ENCODE measurements at regions not wholly inside any gene's neighbourhood (a gene's known extent, or its start where the extent isn't known, plus 50 kb on each side); places are given as distances from the start of the nearest gene placed in this dataset.
"Not testable (repeated sequence)": the region's sequence is repeated elsewhere in the genome, so short reads cannot be mapped to it uniquely, and the experiment has no call there.

- intact Hi-C loops (cut with DNase I), result no loop called here
- no peak for DNase-seq (ENCODE audit: low spot score)
- no peak for ATAC-seq
These were observed 825.1 kb upstream of the ZWINT start for GRCh38 chr10:57186201-57186600.

DNA sequence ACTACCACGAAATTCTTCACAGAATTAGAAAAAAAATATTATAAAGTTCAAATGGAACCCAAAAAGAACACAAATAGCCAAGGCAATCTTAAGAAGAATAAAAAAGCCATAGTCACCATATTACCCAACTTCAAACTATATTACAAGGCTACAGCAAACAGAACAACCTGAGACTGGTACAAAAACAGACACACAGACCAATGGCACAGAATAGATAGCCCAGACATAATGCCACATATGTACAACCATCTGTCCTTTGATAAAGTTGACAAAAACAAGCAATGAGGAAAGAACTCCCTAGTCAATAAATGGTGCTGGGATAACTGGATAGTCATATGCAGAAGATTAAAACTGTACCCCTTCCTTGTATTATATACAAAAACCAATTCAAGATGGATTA is 808.5 kb upstream of the ZWINT start:
- ATAC-seq (no peak), DNase-seq (ENCODE audit: low spot score) (no peak)
- intact Hi-C loops (cut with DNase I), result no loop called here

- intact Hi-C loops (cut with DNase I), result no loop called here
- no peak for DNase-seq (ENCODE audit: low spot score)
- peak; percentile 62 for ATAC-seq
These were observed 807.7 kb upstream of the ZWINT start for GRCh38 chr10:57168611-57169240.

DNA sequence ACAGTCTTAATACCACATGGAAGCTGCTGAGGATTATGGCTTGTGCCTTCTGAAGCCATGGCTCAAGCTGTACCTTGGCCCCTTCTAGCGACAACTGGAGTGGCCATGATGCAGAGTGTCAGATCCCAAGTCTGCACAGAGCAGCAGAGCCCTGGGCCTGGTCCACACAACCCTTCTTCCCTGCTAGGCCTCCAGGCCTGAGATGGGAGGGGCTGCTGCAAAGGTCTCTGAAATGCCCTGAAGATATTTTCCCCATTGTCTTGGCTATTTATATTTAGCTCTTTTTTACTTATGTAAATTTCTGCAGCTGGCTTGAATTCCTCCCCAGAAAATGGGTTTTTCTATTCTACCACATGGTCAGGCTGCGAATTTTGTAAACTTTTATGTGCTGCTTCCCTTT is 804.6 kb upstream of the ZWINT start:
- peak; percentile 26 for ATAC-seq
- intact Hi-C loops (cut with DNase I), result no loop called here
- no peak for DNase-seq (ENCODE audit: low spot score)

DNA sequence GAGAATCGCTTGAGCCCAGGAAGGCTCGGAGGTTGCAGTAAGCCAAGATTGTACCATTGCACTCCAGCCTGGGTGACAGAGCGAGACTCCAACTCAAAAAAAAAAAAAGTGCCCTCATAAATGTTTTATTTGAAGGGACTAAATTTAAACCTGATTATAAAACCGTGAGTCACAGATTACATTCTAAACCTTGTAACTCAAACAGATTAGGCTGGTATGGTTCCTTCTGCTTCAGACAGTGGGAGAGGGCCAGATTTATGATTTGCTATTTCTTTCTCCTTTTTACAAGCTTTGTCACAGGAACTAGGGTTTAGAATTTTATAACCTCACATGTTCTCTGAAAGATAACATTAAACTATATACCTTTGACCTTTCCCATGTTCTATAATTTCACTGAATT is 801.2 kb upstream of the ZWINT start:
- DNase-seq (ENCODE audit: low spot score), result no peak
- no peak for ATAC-seq
- intact Hi-C loops (cut with DNase I), result no loop called here

DNA sequence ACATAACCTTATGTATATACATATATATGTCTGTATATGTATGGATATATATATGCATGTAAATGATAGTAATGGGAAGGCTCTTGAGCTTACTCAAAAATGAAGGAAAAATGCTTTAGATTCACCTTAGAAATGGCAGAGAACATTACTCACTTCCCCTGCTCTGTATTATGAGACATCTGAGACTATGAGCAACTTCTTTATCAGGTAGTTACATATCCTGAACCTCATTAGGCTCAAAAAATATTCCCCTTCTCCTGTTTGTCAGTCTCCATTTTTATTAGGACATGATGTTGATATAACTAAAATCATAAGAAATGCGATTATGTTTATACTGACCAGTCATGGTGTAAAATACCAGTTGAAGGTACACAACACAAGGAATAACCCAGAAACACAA is 800.1 kb upstream of the ZWINT start:
- intact Hi-C loops (cut with DNase I), result no loop called here
- ATAC-seq (no peak), DNase-seq (ENCODE audit: low spot score) (no peak)

DNA sequence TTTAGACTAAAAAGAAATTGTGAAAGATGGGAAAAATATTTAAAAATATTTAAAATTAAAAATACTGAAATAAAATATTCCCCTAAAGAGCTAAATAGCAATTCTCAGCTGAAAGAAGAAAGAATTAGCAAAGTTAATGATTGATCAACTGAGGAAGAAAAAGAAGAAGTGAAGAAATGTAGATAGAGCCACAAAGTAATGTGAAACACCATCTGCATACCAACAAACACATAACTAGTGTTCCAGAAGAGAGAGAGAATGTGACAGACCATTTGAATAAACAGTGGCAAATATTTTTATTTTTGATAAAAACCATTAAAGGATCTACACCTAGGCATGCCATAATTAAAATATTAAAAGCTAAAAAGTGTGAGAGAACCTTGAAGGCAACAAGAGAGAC is 784.5 kb upstream of the ZWINT start:
- DNase-seq (ENCODE audit: low spot score) (no peak), ATAC-seq (no peak)
- intact Hi-C loops (cut with DNase I), result no loop called here

DNA sequence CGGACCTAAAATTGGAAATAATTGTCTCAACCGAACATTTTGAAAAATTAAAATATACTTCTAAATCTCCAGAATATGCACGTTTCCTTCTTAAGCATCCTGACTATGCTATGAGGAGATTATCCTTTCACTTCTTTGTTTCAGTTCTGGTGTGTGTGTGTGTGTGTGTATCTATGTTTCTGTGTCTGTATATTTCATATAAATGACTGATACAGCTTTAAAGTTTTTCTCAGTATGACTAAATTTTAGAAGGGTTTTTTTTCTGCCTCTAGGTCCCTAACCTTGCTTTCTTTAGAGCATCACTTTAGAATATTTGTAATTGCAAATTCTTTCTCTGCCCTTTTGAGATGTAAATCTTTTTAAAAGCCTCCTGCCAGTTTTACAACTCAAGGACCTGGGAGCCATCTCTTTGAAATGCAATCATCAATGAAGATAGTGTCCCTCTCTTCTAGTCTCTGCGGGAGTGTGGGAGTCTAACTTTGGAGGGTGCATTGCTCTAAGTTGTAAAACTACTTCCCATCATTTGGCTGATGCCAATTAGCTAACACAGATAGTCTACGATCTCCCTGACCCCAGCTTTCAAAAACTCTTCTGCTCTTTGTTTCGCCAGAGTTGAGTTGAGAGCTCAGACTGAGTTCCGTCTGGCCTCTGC is 782.0 kb upstream of the ZWINT start:
- DNase-seq (ENCODE audit: low spot score), result no peak
- intact Hi-C loops (cut with DNase I), result no loop called here
- no peak for ATAC-seq

- DNase-seq (ENCODE audit: low spot score) (no peak), ATAC-seq (no peak)
- intact Hi-C loops (cut with DNase I), result no loop called here
These were observed 780.6 kb upstream of the ZWINT start for GRCh38 chr10:57141708-57142107.

DNA sequence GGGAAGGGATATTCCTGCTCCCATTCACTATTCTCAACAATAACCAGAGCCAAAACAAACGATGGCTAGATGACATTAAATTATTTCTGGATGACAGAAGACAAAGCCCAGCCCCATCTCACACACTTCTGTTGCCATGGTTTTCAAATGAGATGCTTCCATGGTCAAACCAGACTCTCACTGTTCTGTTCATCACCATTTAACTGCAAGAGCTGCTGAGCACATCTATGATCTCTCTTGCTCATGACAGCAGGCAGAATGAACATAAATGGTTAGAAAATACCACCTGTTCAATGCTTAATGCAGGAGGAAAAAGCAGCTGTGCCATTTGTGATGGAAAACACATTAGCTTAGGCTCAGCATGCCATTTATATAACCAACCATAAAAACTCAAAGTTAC is 758.6 kb upstream of the ZWINT start:
- intact Hi-C loops (cut with DNase I), result no loop called here
- no peak for DNase-seq (ENCODE audit: low spot score)
- ATAC-seq, result no peak

DNA sequence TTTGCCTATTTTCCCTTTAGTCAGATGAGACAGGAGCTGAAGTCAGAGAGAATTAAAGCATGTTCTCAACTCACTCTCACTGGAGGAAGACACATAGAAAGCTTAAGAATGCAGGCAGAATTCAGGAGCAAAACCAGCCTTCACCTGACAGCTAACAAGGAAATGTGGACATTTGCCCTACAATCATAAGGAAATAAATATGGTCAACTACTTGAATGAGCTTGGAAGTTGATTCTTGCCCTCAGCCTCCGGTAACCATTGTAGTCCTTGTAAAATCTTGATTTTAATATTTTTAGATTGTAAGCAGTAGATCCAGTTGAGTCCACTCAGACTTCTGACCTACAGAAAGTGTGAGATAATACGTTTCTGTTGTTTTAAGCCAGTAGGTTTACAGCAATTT is 752.5 kb upstream of the ZWINT start:
- ATAC-seq, result no peak
- no peak for DNase-seq (ENCODE audit: low spot score)
- intact Hi-C loops (cut with DNase I), result no loop called here

DNA sequence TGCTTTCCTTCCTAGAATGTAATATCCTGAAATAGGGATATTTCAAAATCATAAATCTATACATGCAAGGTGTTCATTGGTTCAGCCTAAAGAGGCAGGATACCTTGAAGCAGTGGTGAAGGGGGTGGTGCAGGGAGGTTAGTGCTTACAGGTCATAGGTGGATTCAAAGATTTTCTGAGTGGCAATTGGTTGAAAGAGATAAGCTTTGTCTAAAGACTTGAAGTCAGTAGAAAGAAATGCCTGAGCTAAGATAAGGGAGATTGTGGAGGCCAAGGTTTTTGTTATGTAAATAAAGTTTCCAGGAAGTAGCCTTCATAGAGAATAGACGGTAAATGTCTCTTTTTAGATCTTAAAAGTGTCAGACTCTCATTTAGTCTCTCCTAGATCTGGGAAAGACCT is 741.2 kb upstream of the ZWINT start:
- intact Hi-C loops (cut with DNase I), result no loop called here
- ATAC-seq (no peak), DNase-seq (ENCODE audit: low spot score) (no peak)

DNA sequence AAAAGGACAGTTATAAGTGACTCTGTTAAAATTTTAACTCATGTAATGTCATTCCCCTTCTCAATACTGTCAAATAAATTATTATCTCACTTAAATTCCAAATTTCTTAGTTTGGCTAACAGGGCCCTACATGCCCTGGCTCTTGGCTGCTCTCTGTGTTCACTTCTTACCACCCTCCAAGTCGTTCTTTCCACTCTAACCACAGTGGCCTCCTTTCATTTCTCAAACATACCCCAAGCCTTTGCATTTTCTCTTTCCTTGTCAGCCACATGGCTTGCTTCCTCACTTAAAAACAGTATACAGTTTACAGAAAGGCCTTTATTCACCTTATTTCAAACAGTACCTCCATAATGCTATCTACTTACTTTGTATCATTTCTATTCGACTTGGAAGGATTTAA is 737.1 kb upstream of the ZWINT start:
- ATAC-seq (no peak), DNase-seq (ENCODE audit: low spot score) (no peak)
- intact Hi-C loops (cut with DNase I), result no loop called here

DNA sequence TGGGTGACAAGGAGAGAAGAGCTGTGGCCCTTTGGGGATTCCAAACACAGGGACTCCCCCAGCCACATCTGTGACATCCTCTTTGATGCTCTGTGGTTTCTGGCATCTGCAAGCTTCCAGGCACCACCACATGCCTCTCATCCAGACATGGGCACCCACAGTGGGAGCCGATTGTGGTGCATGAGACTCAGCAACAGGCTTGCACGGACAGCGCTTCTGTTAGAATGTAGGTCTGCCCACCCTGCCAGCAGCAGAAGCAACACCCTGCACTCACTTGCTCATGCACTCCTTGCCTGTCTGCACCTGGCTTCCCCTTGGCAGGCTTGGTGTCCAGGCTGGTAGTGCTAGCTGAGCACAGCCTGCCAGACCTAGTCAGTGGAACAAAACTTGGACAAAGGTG is 735.0 kb upstream of the ZWINT start:
- DNase-seq (ENCODE audit: low spot score), result no peak
- no peak for ATAC-seq
- intact Hi-C loops (cut with DNase I), result no loop called here

- intact Hi-C loops (cut with DNase I), result no loop called here
- ATAC-seq (no peak), DNase-seq (ENCODE audit: low spot score) (no peak)
These were observed 733.9 kb upstream of the ZWINT start for GRCh38 chr10:57094965-57095364.

DNA sequence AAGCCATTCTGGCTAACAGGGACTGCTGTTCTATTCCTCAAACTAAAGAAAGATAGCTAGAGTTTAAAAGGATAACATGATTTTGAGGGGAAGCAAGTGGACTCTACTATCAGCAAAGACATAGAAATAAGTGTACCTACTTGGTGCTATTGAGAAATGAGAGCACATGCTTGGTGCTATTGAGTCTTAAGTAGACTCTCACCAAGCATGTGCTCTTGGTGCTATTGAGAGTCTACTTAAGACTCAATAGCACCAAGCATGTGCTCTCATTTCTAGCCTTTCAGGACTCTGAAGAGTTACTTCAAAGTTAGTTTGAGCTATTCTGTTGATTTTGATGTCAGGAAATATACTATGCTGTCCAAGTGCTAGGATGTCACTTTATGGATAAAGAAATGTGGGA is 733.0 kb upstream of the ZWINT start:
- intact Hi-C loops (cut with DNase I), result no loop called here
- DNase-seq (ENCODE audit: low spot score) (no peak), ATAC-seq (no peak)

GRCh38 chr10:57053530-57053929 is 692.5 kb upstream of the ZWINT start:
- no peak for ATAC-seq
- intact Hi-C loops (cut with DNase I), result no loop called here
- DNase-seq (ENCODE audit: low spot score), result no peak

DNA sequence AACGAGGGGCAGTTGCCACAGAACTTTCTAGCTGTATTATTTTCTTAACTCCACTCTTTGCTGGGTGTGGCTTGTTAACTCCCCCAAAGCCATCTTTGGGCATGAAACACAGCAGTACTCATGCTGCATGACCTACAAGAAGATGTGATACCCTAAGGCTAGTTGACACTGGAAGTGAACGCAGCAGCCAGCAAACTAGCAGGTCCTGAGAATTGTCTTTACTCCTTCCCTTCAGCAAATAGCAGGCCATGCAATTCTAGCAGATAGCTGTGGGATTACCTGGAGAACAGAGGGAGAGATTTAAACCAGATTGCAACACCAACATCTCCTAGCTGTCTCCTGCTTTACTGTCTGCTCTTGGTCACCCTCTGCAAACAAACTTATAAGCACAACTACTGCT is 688.0 kb upstream of the ZWINT start:
- ATAC-seq (no peak), DNase-seq (ENCODE audit: low spot score) (no peak)
- intact Hi-C loops (cut with DNase I), result no loop called here

GRCh38 chr10:57038531-57038930 is 677.5 kb upstream of the ZWINT start:
- no peak for ATAC-seq
- no peak for DNase-seq (ENCODE audit: low spot score)
- intact Hi-C loops (cut with DNase I), result no loop called here

DNA sequence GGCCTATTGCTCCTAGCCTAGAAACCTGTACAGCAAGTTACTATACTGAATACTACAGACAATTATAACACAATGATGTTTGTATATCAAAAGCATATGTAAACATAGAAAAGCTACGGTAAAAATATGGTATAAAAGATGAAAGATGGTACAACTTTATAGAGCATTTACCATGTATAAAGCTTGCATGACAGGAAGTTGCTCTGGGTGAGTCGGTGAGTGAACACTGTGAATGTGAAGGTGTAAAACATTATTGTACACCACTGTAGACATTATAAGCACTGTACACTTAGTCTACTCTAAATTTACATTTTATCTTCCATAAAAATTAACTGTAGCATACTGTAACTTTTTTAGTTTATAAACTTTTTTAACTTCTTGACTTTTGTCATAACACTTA is 674.3 kb upstream of the ZWINT start:
- no peak for DNase-seq (ENCODE audit: low spot score)
- intact Hi-C loops (cut with DNase I), result no loop called here
- ATAC-seq, result no peak

GRCh38 chr10:57032301-57032700 is 671.2 kb upstream of the ZWINT start:
- ATAC-seq; intact Hi-C loops (cut with DNase I); DNase-seq (ENCODE audit: low spot score): not testable (repeated sequence)
